Mammary epithelial cell (primary cell): ENCODE measurements at regions not wholly inside any gene's neighbourhood (a gene's known extent, or its start where the extent isn't known, plus 50 kb on each side); places are given as distances from the start of the nearest gene placed in this dataset.

Source experiments
- EZH2 ChIP-seq: IDR thresholded peaks from 2 replicates; pipeline ENCODE4 v1.6.1; 2012; ENCODE audit warnings: low read length, inconsistent platforms, borderline replicate concordance
- TF ChIP-seq, protein P1 (sequence below), 2 donors: IDR thresholded peaks in 1 of 2; conservative IDR thresholded peaks in 1 of 2; 2 replicates each; pipeline ENCODE4 v1.5.1; 2011 to 2012; ENCODE audit warnings: inconsistent platforms in 2 of 2, low read length in 2 of 2, mild to moderate bottlenecking in 2 of 2, control low read depth in 1 of 2, low read depth in 1 of 2; ENCODE audit not compliant: insufficient read depth in 1 of 2; ENCODE audit errors: extremely low read depth in 1 of 2

DNA sequence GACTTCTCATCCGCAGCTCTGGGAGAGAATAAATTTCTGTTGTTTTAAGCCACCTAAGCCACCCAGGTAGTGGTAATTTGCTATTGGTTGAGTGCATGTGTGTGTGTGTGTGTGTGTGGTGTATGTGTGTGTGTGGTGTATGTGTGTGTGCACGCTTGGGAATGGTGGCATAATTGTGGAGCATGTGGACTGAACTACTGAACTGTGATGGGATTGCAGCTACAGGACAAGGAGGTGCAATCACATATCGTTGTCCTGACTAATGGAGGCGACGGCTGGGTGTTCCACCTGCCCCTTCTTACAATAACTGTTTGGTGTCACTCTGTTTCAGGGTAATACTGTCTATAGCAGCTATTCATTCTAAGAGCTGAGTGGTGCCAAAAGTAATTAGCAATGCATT, 448.7 kb upstream of the PFKP start:
- TF ChIP-seq, protein P1, sequence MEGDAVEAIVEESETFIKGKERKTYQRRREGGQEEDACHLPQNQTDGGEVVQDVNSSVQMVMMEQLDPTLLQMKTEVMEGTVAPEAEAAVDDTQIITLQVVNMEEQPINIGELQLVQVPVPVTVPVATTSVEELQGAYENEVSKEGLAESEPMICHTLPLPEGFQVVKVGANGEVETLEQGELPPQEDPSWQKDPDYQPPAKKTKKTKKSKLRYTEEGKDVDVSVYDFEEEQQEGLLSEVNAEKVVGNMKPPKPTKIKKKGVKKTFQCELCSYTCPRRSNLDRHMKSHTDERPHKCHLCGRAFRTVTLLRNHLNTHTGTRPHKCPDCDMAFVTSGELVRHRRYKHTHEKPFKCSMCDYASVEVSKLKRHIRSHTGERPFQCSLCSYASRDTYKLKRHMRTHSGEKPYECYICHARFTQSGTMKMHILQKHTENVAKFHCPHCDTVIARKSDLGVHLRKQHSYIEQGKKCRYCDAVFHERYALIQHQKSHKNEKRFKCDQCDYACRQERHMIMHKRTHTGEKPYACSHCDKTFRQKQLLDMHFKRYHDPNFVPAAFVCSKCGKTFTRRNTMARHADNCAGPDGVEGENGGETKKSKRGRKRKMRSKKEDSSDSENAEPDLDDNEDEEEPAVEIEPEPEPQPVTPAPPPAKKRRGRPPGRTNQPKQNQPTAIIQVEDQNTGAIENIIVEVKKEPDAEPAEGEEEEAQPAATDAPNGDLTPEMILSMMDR (conservative IDR thresholded peaks at IDR 0.05 in 1 of 2, IDR thresholded peaks at IDR 0.05 in 1 of 2; ENCODE audit: extremely low read depth in 1 of 2, insufficient read depth in 1 of 2, low read depth in 1 of 2, low read length in 2 of 2): no peak
- TF ChIP-seq EZH2: no peak
